ENCODE measurements at regions not wholly inside any gene's neighbourhood (a gene's known extent, or its start where the extent isn't known, plus 50 kb on each side); places are given as distances from the start of the nearest gene placed in this dataset.
"Not testable (repeated sequence)": the region's sequence is repeated elsewhere in the genome, so short reads cannot be mapped to it uniquely, and the experiment has no call there.

- DNase-seq = no peak
Observed at GRCh38 chr21:20215959-20216358, 782.2 kb upstream of the NCAM2 start.

- DNase-seq = no peak
Observed at GRCh38 chr21:20220586-20220985, 777.6 kb upstream of the NCAM2 start.

- DNase-seq = not testable (repeated sequence)
Observed at GRCh38 chr21:20221981-20222380, 776.2 kb upstream of the NCAM2 start.

- not testable (repeated sequence) for DNase-seq
Observed at GRCh38 chr21:20236649-20237048, 761.6 kb upstream of the NCAM2 start.

GRCh38 chr21:20249401-20249800 lies 748.8 kb upstream of the NCAM2 start:
- DNase-seq = no peak

- DNase-seq = no peak
Observed at GRCh38 chr21:20250337-20250736, 747.9 kb upstream of the NCAM2 start.

- DNase-seq = no peak
Observed at GRCh38 chr21:20253261-20253660, 744.9 kb upstream of the NCAM2 start.

GRCh38 chr21:20254964-20255363 lies 743.2 kb upstream of the NCAM2 start:
- DNase-seq = no peak

GRCh38 chr21:20257052-20257740 lies 741.0 kb upstream of the NCAM2 start:
- DNase-seq = no peak

GRCh38 chr21:20258542-20258941 lies 739.7 kb upstream of the NCAM2 start:
- no peak for DNase-seq

GRCh38 chr21:20259031-20259867 lies 739.0 kb upstream of the NCAM2 start:
- no peak for DNase-seq

GRCh38 chr21:20260124-20260523 lies 738.1 kb upstream of the NCAM2 start:
- DNase-seq = no peak

- no peak for DNase-seq
Observed at GRCh38 chr21:20261364-20261763, 736.8 kb upstream of the NCAM2 start.

GRCh38 chr21:20265707-20266440 lies 732.3 kb upstream of the NCAM2 start:
- no peak for DNase-seq

- no peak for DNase-seq
Observed at GRCh38 chr21:20266441-20266710, 731.8 kb upstream of the NCAM2 start.

GRCh38 chr21:20270365-20271055 lies 727.7 kb upstream of the NCAM2 start:
- no peak for DNase-seq

GRCh38 chr21:20272791-20273362 lies 725.3 kb upstream of the NCAM2 start:
- DNase-seq = no peak

- no peak for DNase-seq
Observed at GRCh38 chr21:20276377-20276776, 721.8 kb upstream of the NCAM2 start.

- DNase-seq = no peak
Observed at GRCh38 chr21:20276954-20277353, 721.3 kb upstream of the NCAM2 start.

GRCh38 chr21:20283836-20284235 lies 714.4 kb upstream of the NCAM2 start:
- no peak for DNase-seq

GRCh38 chr21:20292280-20292679 lies 705.9 kb upstream of the NCAM2 start:
- DNase-seq = no peak

GRCh38 chr21:20292854-20293253 lies 705.4 kb upstream of the NCAM2 start:
- not testable (repeated sequence) for DNase-seq

- no peak for DNase-seq
Observed at GRCh38 chr21:20301395-20301794, 696.8 kb upstream of the NCAM2 start.

All from activated CD8-positive, alpha-beta memory T cell treated with anti-CD3 and anti-CD28 coated beads for 24 hours (primary cell).